ENCODE measurements at regions not wholly inside any gene's neighbourhood (a gene's known extent, or its start where the extent isn't known, plus 50 kb on each side); places are given as distances from the start of the nearest gene placed in this dataset.

GRCh38 chr2:128788636-128789220 is 470.1 kb upstream of the HS6ST1 start:
- Histone ChIP-seq H3K4me1 (no peaks in the 10 kb centered on the region), H3K27me3 (no peaks in the 10 kb centered on the region), H3K36me3 (no peaks in the 10 kb centered on the region), H3K9me3 (no peaks in the 10 kb centered on the region), H3K27ac (no peak overlapping the region), H3K4me3 (no peak overlapping the region)
- no peak for DNase-seq (ENCODE audit: low spot score in 2 of 2)
- TF ChIP-seq CTCF (IDR thresholded peaks at IDR 0.05) = no peak
- intact Hi-C loops (cut with DNase I) = no loop called here

- Histone ChIP-seq H3K4me3 (no peak overlapping the region), H3K27ac (no peak overlapping the region), H3K9me3 (no peaks in the 10 kb centered on the region), H3K36me3 (no peaks in the 10 kb centered on the region), H3K4me1 (no peaks in the 10 kb centered on the region), H3K27me3 (no peaks in the 10 kb centered on the region)
- DNase-seq (ENCODE audit: low spot score in 2 of 2) = no peak
- intact Hi-C loops (cut with DNase I) = no loop called here
- TF ChIP-seq CTCF (IDR thresholded peaks at IDR 0.05) = no peak
Measured at GRCh38 chr2:128789221-128789620, 470.6 kb upstream of the HS6ST1 start.

GRCh38 chr2:128789776-128790455 is 471.2 kb upstream of the HS6ST1 start:
- no peak for DNase-seq (ENCODE audit: low spot score in 2 of 2)
- no peaks in the 10 kb centered on the region for H3K36me3 ChIP-seq
- no peak for TF ChIP-seq CTCF (IDR thresholded peaks at IDR 0.05)

GRCh38 chr2:128790541-128791001 is 471.9 kb upstream of the HS6ST1 start:
- no peaks in the 10 kb centered on the region for H3K9me3 ChIP-seq
- no peak overlapping the region for H3K4me3 ChIP-seq
- no peak overlapping the region for H3K27ac ChIP-seq
- intact Hi-C loops (cut with DNase I) = no loop called here
- no peaks in the 10 kb centered on the region for H3K36me3 ChIP-seq
- H3K4me1 ChIP-seq = no peaks in the 10 kb centered on the region
- TF ChIP-seq CTCF (IDR thresholded peaks at IDR 0.05) = no peak
- H3K27me3 ChIP-seq = no peaks in the 10 kb centered on the region
- DNase-seq (ENCODE audit: low spot score in 2 of 2) = no peak

More at GRCh38 chr2:128789776-128790455, 471.2 kb upstream of the HS6ST1 start:
- H3K9me3 ChIP-seq = no peaks in the 10 kb centered on the region
- intact Hi-C loops (cut with DNase I) = no loop called here
- H3K4me3 ChIP-seq = no peak overlapping the region
- H3K27me3 ChIP-seq = no peaks in the 10 kb centered on the region
- no peak overlapping the region for H3K27ac ChIP-seq
- no peaks in the 10 kb centered on the region for H3K4me1 ChIP-seq

- DNase-seq (ENCODE audit: low spot score in 2 of 2) = no peak
- Histone ChIP-seq H3K36me3 (no peaks in the 10 kb centered on the region), H3K27ac (no peak overlapping the region), H3K4me1 (no peaks in the 10 kb centered on the region), H3K27me3 (no peaks in the 10 kb centered on the region), H3K9me3 (no peaks in the 10 kb centered on the region), H3K4me3 (no peak overlapping the region)
- intact Hi-C loops (cut with DNase I) = no loop called here
- no peak for TF ChIP-seq CTCF (IDR thresholded peaks at IDR 0.05)
Measured at GRCh38 chr2:128791120-128791984, 472.7 kb upstream of the HS6ST1 start.
